NCI-H82 treated with DMSO at 0.1 percent for 48 hours (cell line): ENCODE measurements at regions not wholly inside any gene's neighbourhood (a gene's known extent, or its start where the extent isn't known, plus 50 kb on each side); places are given as distances from the start of the nearest gene placed in this dataset.

Source experiments
- DNase-seq: peaks from one replicate; lab custom pipeline; 2025; ENCODE audit not compliant: unreplicated experiment; lab: John Stamatoyannopoulos, UW

- DNase-seq: no peak
Observed at GRCh38 chr2:65511306-65511705, 78.9 kb upstream of the SPRED2 start.

DNA sequence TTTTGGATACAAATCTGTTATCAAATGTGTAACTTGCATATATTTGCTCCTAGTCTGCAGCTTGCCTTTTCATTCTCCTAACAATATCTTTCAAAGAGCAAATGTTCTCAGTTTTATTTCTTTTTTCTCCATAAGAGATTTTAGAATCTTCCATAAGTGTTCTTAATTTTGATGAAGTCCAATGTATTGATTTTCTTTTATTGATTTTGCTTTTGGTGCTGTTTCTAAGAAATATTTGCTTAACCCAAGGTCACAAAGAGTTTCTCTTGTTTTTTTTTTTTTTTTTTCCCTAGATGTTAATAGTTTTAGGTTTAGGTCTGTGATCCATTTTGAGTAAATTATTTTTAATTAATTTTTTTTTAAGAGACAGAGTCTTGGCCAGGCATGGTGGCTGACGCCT is 75.8 kb upstream of the SPRED2 start:
- no peak for DNase-seq

GRCh38 chr2:65507102-65508069 is 75.0 kb upstream of the SPRED2 start:
- no peak for DNase-seq

DNA sequence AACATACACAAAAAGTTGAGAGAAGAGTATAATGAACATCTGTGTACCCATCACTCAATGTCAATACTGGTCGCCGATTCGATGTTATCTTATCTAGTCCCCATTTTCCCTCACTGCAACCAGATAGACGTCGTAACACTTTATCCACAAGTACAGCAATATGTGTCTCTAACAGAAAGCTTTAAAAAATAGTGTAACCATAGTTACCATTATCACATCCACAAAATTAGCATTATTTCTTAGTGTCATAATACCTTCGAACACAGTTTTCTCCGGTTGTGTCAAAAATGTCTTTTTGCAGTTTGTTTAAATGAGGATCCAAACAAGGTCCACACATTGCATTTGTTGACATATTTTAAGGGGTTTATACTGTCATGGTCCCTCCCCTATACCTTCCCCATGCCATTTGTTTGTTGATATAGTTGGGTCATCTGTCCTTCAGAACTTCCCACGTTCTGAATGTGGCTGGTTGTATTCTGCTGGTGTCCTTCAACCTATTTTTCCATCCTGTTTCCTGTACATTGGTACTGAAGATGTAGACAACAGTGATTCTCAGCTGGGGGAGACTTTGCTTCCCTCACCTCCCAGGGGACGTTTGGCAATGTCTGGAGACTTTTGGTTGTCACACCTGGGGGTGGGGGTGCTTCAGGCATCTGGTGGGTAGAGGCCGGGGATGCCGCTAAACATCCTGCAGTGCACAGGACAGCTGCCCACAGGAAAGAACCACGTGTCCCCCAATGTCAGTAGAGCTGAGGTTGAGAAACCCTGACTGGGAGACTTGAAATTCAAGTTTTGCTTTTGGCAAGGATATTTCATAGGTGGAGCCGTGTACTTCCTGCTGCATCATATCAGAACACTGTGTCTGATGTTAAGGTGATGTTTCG is 72.7 kb upstream of the SPRED2 start:
- no peak for DNase-seq

- no peak for DNase-seq
Observed at GRCh38 chr2:65504201-65504600, 71.8 kb upstream of the SPRED2 start.

GRCh38 chr2:65503746-65504145 is 71.3 kb upstream of the SPRED2 start:
- DNase-seq: no peak

GRCh38 chr2:65501836-65502235 is 69.4 kb upstream of the SPRED2 start:
- no peak for DNase-seq

GRCh38 chr2:65501074-65501473 is 68.7 kb upstream of the SPRED2 start:
- no peak for DNase-seq

GRCh38 chr2:65500310-65501040 is 68.1 kb upstream of the SPRED2 start:
- DNase-seq: no peak

GRCh38 chr2:65499216-65499615 is 66.8 kb upstream of the SPRED2 start:
- DNase-seq: no peak

- no peak for DNase-seq
Observed at GRCh38 chr2:65498396-65498795, 66.0 kb upstream of the SPRED2 start.

DNA sequence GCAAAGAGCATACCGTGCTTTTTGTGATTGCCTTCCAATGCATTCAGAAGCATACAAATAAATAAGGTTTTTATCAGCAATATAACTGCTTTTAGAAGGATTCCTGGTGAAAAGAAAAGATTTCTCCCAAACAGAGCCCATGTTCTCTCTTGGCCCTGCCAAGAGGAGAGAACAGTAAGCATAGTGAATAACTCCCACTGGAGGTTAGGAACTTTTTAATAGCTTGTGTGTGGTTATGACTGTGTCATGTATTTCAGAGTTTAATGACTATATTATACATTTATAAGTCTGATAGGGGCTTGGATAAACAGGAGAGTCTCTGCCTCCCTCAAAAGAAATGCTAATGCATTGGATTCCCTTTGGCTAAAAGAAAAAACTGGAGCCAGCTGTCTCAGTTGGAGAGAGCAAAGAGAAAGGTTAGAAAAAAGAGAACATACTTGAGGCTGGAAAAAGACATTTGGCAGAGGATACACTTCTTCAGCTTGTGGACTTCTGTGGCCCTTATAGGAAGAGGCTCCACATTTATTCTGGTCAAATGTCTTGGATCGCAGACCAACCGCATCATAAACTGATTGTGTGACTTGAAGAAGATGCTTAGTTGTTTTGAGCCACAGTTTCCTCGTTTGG is 63.0 kb upstream of the SPRED2 start:
- no peak for DNase-seq

- DNase-seq: no peak
Observed at GRCh38 chr2:65494078-65494477, 61.7 kb upstream of the SPRED2 start.

DNA sequence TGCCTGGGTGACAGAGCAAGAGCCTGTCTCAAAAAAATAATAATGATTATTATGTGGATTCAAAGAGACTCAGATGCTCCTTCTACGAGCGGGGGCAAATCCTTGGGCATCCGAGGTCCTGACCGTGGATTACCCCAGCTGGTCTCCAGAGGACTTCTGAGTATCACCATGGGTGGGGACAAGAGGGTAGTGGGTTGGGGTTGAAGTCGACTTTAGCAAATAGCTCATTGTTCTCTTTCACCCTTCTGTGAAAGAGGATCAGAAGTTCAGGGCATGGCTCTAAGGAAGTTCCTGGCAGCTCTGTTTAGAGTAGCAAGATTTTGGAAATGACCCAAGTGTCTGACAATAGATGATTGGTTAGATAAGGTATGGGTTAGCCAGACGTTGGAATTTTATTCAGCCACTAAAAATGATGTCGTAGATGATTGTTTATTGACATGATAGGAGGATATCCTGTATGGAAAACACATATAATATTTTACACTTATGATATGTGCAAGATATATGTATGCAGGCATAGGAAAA is 59.0 kb upstream of the SPRED2 start:
- no peak for DNase-seq

GRCh38 chr2:65490222-65490621 is 57.8 kb upstream of the SPRED2 start:
- DNase-seq: no peak

DNA sequence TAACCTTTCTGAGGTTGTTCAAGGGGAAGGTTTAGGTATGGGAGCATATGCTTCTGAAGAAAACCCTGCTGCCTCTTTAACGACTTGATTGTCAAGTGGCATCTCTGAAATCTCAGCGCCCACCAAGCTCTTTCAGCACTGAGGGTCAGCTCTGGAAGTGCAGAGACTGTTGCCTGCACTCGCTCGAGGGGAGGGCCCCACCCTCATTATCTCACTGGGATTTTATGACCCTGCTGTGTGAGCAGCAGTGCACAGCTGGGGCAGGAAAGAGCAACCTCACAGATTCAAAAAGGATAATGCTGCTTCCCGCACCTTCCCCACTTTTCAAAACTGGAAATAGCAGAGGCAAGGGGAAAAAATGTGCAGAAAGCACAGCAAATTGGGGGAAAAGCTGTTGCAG is 56.9 kb upstream of the SPRED2 start:
- no peak for DNase-seq

- no peak for DNase-seq
Observed at GRCh38 chr2:65488527-65488926, 56.1 kb upstream of the SPRED2 start.

DNA sequence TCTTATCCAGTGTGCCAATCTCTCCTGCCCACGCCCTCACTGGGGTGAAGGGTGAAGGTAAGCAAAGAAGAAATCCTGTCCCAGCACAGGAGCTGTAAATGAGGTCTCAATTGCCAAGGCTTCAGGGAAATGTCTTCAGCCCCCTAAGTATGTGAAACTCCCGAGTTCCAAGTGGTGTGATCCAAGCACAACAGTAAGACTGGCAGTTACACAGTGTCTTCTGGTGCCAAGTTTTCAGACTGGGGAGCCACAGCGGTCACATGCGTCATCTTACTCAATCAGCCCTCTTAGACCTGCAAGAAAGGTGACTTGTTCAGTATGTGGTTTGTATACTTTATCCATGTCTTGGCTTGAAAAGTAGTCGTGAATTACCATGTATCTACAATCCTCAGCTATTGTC is 55.0 kb upstream of the SPRED2 start:
- no peak for DNase-seq

DNA sequence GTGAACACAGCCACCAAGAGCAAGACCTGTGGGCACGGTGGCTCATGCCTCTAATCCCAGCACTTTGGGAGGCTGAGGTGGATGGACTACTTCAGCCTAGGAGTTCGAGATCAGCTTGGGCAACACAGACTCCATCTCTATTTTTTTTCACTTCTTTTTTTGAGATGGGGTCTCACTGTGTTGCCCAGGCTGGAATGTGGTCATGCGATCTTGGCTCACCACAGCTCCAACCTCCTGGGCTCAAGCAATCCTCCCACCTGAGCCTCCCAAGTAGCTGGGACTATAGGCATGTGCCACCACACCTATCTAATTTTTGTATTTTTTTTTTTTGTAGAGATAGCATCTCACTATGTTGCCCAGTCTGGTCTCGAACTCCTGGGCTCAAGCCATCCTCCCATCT is 54.4 kb upstream of the SPRED2 start:
- no peak for DNase-seq

- no peak for DNase-seq
Observed at GRCh38 chr2:65486282-65486681, 53.9 kb upstream of the SPRED2 start.

DNA sequence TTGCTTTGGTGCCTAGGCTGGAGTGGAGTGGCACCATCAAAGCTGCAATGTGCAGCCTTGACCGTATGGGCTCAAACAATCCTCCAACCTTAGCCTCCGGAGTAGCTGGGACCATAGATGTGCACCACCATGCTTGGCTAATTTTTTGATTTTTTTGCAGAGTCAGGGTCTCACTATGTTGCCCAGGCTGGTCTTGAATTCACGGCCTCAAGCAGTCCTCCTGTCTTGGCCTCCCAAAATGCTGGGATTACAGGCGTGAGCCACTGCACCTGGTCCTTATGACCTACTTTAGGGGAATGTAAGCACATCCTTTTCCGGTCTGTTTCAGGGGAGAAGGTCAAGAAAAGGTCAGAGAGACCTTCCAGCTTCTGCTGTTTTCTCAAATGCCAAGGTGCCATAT is 53.4 kb upstream of the SPRED2 start:
- DNase-seq: no peak
